Natural killer cell (primary cell): ENCODE measurements at regions not wholly inside any gene's neighbourhood (a gene's known extent, or its start where the extent isn't known, plus 50 kb on each side); places are given as distances from the start of the nearest gene placed in this dataset.

Source experiments
- ATAC-seq, 3 donors: fragments of 150-1000 bp in 2 of 3; fragments of 200-7000 bp in 1 of 3; cut with Tn5 transposase; 1 replicate in 1 of 3; 2 replicates in 2 of 3; pipeline ENCODE4 v1.10.0; 2021; ENCODE audit warnings: mild to moderate bottlenecking in 2 of 3, moderate library complexity in 2 of 3
- DNase-seq, 2 donors: peaks; one replicate each; pipeline versions ENCODE4 v3.0.0 to v3.0.0-alpha.2; 2013 to 2021; ENCODE audit warnings: mixed read lengths in 1 of 2
- H3K27ac ChIP-seq: one replicate; pipeline ENCODE4 v1.5.1; 2013; ENCODE audit warnings: mild to moderate bottlenecking, low read length
- H3K27me3 ChIP-seq: one replicate; pipeline ENCODE4 v1.6.1; 2013; ENCODE audit warnings: low read length; ENCODE audit not compliant: control insufficient read depth, insufficient read depth
- H3K36me3 ChIP-seq: one replicate; pipeline ENCODE4 v1.6.1; 2013; ENCODE audit warnings: low read length; ENCODE audit not compliant: control insufficient read depth, insufficient read depth
- H3K4me1 ChIP-seq: one replicate; pipeline ENCODE4 v1.6.1; 2013; ENCODE audit warnings: low read length; ENCODE audit not compliant: control insufficient read depth, insufficient read depth
- H3K4me3 ChIP-seq: one replicate; pipeline ENCODE4 v1.5.1; 2013; ENCODE audit warnings: low read length
- H3K9me3 ChIP-seq: one replicate; pipeline ENCODE4 v1.6.1; 2013; ENCODE audit warnings: low read length; ENCODE audit not compliant: control insufficient read depth, insufficient read depth
- H3K27ac Mint-ChIP-seq, 2 donors: one replicate each; pipeline ENCODE4 v1.8.0; 2022; ENCODE audit warnings: mild to moderate bottlenecking in 2 of 2, mixed read lengths in 2 of 2, moderate library complexity in 1 of 2
- H3K27me3 Mint-ChIP-seq, 2 donors: one replicate each; pipeline ENCODE4 v1.8.0; 2022; ENCODE audit warnings: low read depth in 2 of 2, mixed read lengths in 2 of 2
- H3K36me3 Mint-ChIP-seq: one replicate; pipeline ENCODE4 v1.8.0; 2022; ENCODE audit warnings: mixed read lengths
- H3K4me1 Mint-ChIP-seq, 2 donors: one replicate each; pipeline ENCODE4 v1.8.0; 2022; ENCODE audit warnings: mixed read lengths in 2 of 2
- H3K4me3 Mint-ChIP-seq: one replicate; pipeline ENCODE4 v1.8.0; 2022; ENCODE audit warnings: mild to moderate bottlenecking, moderate library complexity, mixed read lengths
- H3K9me3 Mint-ChIP-seq, 2 donors: one replicate each; pipeline ENCODE4 v1.8.0; 2022; ENCODE audit warnings: mixed read lengths in 2 of 2
- CTCF ChIP-seq: fragments of 200-600 bp; IDR thresholded peaks from one replicate; pipeline ENCODE4 v1.8.0; 2022; ENCODE audit warnings: antibody characterized with exemption
- WGBS: methylation state at CpG from one replicate; pipeline ENCODE4 v1.1.7; 2013; ENCODE audit warnings: missing lambda C conversion rate; ENCODE audit not compliant: insufficient coverage; 5-methylcytosine and 5-hydroxymethylcytosine counted together
- intact Hi-C: fragments of 100-400 bp; cut with micrococcal nuclease; formaldehyde crosslinking; loops from one replicate; pipeline ENCODE4 v1.14.2; 2022

- ATAC-seq, result no peak
- Histone ChIP-seq H3K36me3 (no peaks in the 10 kb centered on the region), H3K9me3 (no peaks in the 10 kb centered on the region), H3K4me1 (no peaks in the 10 kb centered on the region), H3K4me3 (no peak overlapping the region), H3K27me3 (no peaks in the 10 kb centered on the region), H3K27ac (no peak overlapping the region)
- no peak overlapping the region for H3K4me3 Mint-ChIP-seq
- H3K27me3 Mint-ChIP-seq, result peaks cover 20 to 33% of the 10 kb centered on the region in 2 donors
- no peak overlapping the region for H3K27ac Mint-ChIP-seq
- no peaks in the 10 kb centered on the region for H3K36me3 Mint-ChIP-seq
- intact Hi-C loops, result no loop called here
- 8% methylated on average over 1 of the region's 1 CpG for WGBS
- DNase-seq, result no peak
- no peaks in the 10 kb centered on the region for H3K4me1 Mint-ChIP-seq
- no peaks in the 10 kb centered on the region for H3K9me3 Mint-ChIP-seq
- no peak for TF ChIP-seq CTCF
Measured at GRCh38 chr13:28552288-28552687, 57.4 kb upstream of the FLT1 start.

- Mint-ChIP-seq H3K9me3 (no peaks in the 10 kb centered on the region), H3K4me1 (no peaks in the 10 kb centered on the region), H3K4me3 (no peak overlapping the region), H3K36me3 (no peaks in the 10 kb centered on the region), H3K27ac (no peak overlapping the region), H3K27me3 (peaks cover 23 to 34% of the 10 kb centered on the region in 2 donors)
- Histone ChIP-seq H3K9me3 (no peaks in the 10 kb centered on the region), H3K4me1 (no peaks in the 10 kb centered on the region), H3K27me3 (no peaks in the 10 kb centered on the region), H3K27ac (no peak overlapping the region), H3K4me3 (no peak overlapping the region), H3K36me3 (no peaks in the 10 kb centered on the region)
- ATAC-seq (no peak), DNase-seq (no peak)
- intact Hi-C loops, result no loop called here
- TF ChIP-seq CTCF, result no peak
- 90% methylated on average over 2 of the region's 2 CpGs for WGBS
Measured at GRCh38 chr13:28551498-28551895, 56.6 kb upstream of the FLT1 start.

- WGBS, result 91% methylated on average over 3 of the region's 7 CpGs
- ATAC-seq, result no peak
Measured at GRCh38 chr13:28550721-28551497, 56.0 kb upstream of the FLT1 start.

More at GRCh38 chr13:28550721-28551497, 56.0 kb upstream of the FLT1 start:
- H3K9me3 ChIP-seq, result no peaks in the 10 kb centered on the region
- H3K9me3 Mint-ChIP-seq, result no peaks in the 10 kb centered on the region
- H3K27me3 Mint-ChIP-seq, result peaks cover 23 to 34% of the 10 kb centered on the region in 2 donors
- intact Hi-C loops, result no loop called here
- no peaks in the 10 kb centered on the region for H3K4me1 ChIP-seq
- H3K4me3 ChIP-seq, result no peak overlapping the region
- no peak overlapping the region for H3K27ac ChIP-seq
- H3K36me3 ChIP-seq, result no peaks in the 10 kb centered on the region
- H3K36me3 Mint-ChIP-seq, result no peaks in the 10 kb centered on the region
- H3K27ac Mint-ChIP-seq, result no peak overlapping the region
- H3K27me3 ChIP-seq, result no peaks in the 10 kb centered on the region
- no peak overlapping the region for H3K4me3 Mint-ChIP-seq
- TF ChIP-seq CTCF, result no peak
- no peaks in the 10 kb centered on the region for H3K4me1 Mint-ChIP-seq
- no peak for DNase-seq
